KBM-7 (cell line): ENCODE measurements at regions not wholly inside any gene's neighbourhood (a gene's known extent, or its start where the extent isn't known, plus 50 kb on each side); places are given as distances from the start of the nearest gene placed in this dataset.

Experiments used
- DNase-seq: peaks from one replicate; pipeline ENCODE4 v3.0.0-alpha.2; 2015
- in situ Hi-C: fragments of 300-500 bp; cut with MboI; formaldehyde crosslinking; loops from 2 replicates; pipeline ENCODE4 v1.14.3; 2020; ENCODE audit warnings: low sequenced_read_pairs, low pct_unique_long_range_greater_than_20kb, mixed read lengths

- in situ Hi-C loops = no loop called here
- DNase-seq = no peak
These were observed 88.2 kb upstream of the STT3B start for GRCh38 chr3:31444220-31445142.

GRCh38 chr3:31445701-31446100, 87.0 kb upstream of the STT3B start:
- DNase-seq = no peak
- in situ Hi-C loops = no loop called here

GRCh38 chr3:31448035-31448881, 84.5 kb upstream of the STT3B start:
- in situ Hi-C loops = no loop called here
- peak; percentile 23 for DNase-seq

GRCh38 chr3:31448882-31449243, 83.9 kb upstream of the STT3B start:
- DNase-seq = peak; percentile 21
- in situ Hi-C loops = no loop called here

GRCh38 chr3:31449318-31449717, 83.4 kb upstream of the STT3B start:
- in situ Hi-C loops = no loop called here
- no peak for DNase-seq

- DNase-seq = no peak
- in situ Hi-C loops = no loop called here
These were observed 82.4 kb upstream of the STT3B start for GRCh38 chr3:31450345-31450744.

- DNase-seq = no peak
- in situ Hi-C loops = no loop called here
These were observed 80.1 kb upstream of the STT3B start for GRCh38 chr3:31452495-31453106.

- no peak for DNase-seq
- in situ Hi-C loops = no loop called here
These were observed 79.3 kb upstream of the STT3B start for GRCh38 chr3:31453430-31453829.

GRCh38 chr3:31455524-31455923, 77.2 kb upstream of the STT3B start:
- in situ Hi-C loops = no loop called here
- DNase-seq = no peak

GRCh38 chr3:31456373-31456772, 76.4 kb upstream of the STT3B start:
- peak; percentile 77 for DNase-seq
- in situ Hi-C loops = no loop called here

GRCh38 chr3:31461426-31461825, 71.3 kb upstream of the STT3B start:
- DNase-seq = no peak
- in situ Hi-C loops = no loop called here

- in situ Hi-C loops = no loop called here
- DNase-seq = peak; percentile 90
These were observed 70.6 kb upstream of the STT3B start for GRCh38 chr3:31462050-31462569.

GRCh38 chr3:31465999-31466398, 66.7 kb upstream of the STT3B start:
- no peak for DNase-seq
- in situ Hi-C loops = no loop called here

GRCh38 chr3:31466866-31467265, 65.9 kb upstream of the STT3B start:
- no peak for DNase-seq
- in situ Hi-C loops = no loop called here

GRCh38 chr3:31468433-31468832, 64.3 kb upstream of the STT3B start:
- in situ Hi-C loops = no loop called here
- DNase-seq = no peak

- no peak for DNase-seq
- in situ Hi-C loops = no loop called here
These were observed 63.3 kb upstream of the STT3B start for GRCh38 chr3:31469385-31469784.

GRCh38 chr3:31472479-31473390, 60.0 kb upstream of the STT3B start:
- in situ Hi-C loops = no loop called here
- no peak for DNase-seq

GRCh38 chr3:31476209-31476608, 56.5 kb upstream of the STT3B start:
- in situ Hi-C loops = no loop called here
- no peak for DNase-seq

- in situ Hi-C loops = no loop called here
These were observed 53.3 kb upstream of the STT3B start for GRCh38 chr3:31479431-31479830.

More at GRCh38 chr3:31479431-31479830, 53.3 kb upstream of the STT3B start:
- no peak for DNase-seq
